Coronary artery (tissue), 2 donors: ENCODE measurements at regions not wholly inside any gene's neighbourhood (a gene's known extent, or its start where the extent isn't known, plus 50 kb on each side); places are given as distances from the start of the nearest gene placed in this dataset.

Experiments
- DNase-seq: peaks from one replicate; pipeline ENCODE4 v3.0.0-alpha.2; 2017; ENCODE audit warnings: low spot score
- H3K27ac ChIP-seq, 2 donors: fragments of 200-600 bp; sonication (generic); one replicate each; pipeline ENCODE4 v1.5.1; 2016 to 2019
- H3K4me3 ChIP-seq: fragments of 200-600 bp; sonication (generic); 2 replicates; pipeline ENCODE4 v1.5.1; 2016; ENCODE audit warnings: mild to moderate bottlenecking, moderate library complexity
- TF ChIP-seq, protein P1 (sequence below): fragments of 200-600 bp; sonication (generic); IDR thresholded peaks from one replicate; pipeline ENCODE4 v1.5.1; 2019; ENCODE audit warnings: antibody characterized with exemption

DNA sequence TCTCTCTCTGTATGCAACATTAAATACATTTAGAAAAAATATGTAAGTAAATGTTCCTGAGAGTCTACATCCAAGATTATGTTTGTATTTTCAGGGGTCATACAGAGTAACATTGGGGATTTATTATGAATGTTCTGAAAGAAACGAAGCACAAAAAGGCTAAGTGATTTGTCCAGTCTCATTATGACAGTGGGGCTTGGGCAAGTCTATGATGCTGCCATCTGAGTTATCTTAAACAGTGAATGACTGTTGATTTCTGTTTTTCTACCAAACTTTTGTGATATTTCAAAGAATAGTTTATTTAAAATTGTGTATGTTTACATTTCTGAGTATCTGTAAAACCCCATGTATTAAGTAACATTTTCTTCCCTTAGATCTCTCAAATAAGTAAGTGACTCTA lies 481.2 kb upstream of the ZNF717 start:
- Histone ChIP-seq H3K4me3 (no peak overlapping the region), H3K27ac (no peak overlapping the region)
- TF ChIP-seq, protein P1, sequence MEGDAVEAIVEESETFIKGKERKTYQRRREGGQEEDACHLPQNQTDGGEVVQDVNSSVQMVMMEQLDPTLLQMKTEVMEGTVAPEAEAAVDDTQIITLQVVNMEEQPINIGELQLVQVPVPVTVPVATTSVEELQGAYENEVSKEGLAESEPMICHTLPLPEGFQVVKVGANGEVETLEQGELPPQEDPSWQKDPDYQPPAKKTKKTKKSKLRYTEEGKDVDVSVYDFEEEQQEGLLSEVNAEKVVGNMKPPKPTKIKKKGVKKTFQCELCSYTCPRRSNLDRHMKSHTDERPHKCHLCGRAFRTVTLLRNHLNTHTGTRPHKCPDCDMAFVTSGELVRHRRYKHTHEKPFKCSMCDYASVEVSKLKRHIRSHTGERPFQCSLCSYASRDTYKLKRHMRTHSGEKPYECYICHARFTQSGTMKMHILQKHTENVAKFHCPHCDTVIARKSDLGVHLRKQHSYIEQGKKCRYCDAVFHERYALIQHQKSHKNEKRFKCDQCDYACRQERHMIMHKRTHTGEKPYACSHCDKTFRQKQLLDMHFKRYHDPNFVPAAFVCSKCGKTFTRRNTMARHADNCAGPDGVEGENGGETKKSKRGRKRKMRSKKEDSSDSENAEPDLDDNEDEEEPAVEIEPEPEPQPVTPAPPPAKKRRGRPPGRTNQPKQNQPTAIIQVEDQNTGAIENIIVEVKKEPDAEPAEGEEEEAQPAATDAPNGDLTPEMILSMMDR = no peak
- DNase-seq = no peak

DNA sequence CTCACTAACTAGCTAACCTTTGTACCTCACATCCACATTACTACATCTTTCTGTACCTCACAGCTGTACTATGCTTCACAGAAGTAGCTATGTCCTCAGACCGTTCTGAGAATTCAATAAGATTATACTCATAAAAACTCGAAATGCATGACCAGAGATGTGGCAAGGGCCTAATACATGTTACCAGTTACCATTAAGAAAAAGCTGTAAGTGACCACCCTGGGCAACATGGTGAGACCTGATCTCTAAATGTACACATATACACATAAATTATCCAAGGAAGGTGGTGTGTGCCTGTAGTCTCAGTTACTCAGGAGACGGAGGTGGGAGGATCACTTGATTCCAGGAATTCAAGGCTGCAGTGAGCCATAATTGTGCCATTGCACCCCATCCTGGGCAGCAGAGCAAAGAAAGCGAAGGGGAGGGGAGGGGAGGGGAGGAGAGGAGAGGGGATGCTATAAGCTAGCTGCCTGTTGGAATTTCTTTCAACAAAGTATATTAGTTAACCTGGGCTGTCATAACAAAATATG lies 482.6 kb upstream of the ZNF717 start:
- Histone ChIP-seq H3K27ac (no peak overlapping the region), H3K4me3 (no peak overlapping the region)
- DNase-seq = no peak
- TF ChIP-seq, protein P1 = no peak

DNA sequence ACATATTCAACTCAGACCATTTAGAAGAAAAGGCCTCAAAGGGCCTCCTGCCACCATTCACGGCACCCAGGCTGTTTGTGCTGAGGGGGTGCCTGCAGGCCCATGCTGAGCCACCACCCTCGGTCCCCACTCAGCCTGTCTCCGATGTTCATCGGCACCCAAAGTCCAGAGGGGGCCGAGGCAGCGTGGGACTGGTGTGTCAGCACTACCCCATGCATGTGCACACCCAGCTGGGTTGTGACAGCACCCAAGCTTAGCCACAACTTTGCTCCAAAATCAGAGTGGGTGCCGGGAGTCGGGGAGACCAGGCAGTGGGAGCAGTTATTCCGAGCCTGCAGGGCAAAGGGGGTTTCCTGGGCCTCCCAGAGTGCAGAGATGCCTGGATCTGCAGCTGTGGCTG lies 508.5 kb upstream of the ZNF717 start:
- no peak overlapping the region for H3K4me3 ChIP-seq
- no peak overlapping the region for H3K27ac ChIP-seq
- DNase-seq = no peak
- TF ChIP-seq, protein P1 = no peak

GRCh38 chr3:76300746-76301145 lies 515.4 kb upstream of the ZNF717 start:
- Histone ChIP-seq H3K27ac (no peak overlapping the region), H3K4me3 (no peak overlapping the region)
- TF ChIP-seq, protein P1 = no peak
- no peak for DNase-seq

DNA sequence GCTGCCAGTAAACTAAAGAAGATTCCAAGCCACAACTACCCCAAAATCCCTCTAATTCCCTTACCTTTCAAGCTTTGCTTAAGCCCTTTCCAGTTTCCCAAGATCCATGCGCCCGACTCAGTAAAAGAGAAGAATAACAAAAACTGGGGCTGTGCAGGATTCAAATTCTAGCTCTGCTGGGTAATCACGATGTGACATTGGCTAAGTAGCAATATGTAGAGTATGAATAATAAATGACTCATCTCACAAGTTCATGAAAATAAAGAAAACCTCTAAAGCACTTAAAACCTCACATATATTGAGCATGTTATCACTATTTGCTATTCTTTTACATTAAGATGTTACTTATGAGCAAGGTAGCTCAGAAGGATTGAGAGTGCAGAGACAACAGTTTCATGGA lies 522.2 kb upstream of the ZNF717 start:
- Histone ChIP-seq H3K4me3 (no peak overlapping the region), H3K27ac (no peak overlapping the region)
- DNase-seq = no peak
- TF ChIP-seq, protein P1 = no peak

- Histone ChIP-seq H3K4me3 (no peak overlapping the region), H3K27ac (no peak overlapping the region)
- TF ChIP-seq, protein P1 = no peak
- no peak for DNase-seq
These were observed 523.2 kb upstream of the ZNF717 start for GRCh38 chr3:76308541-76308940.

GRCh38 chr3:76310089-76310488 lies 524.7 kb upstream of the ZNF717 start:
- Histone ChIP-seq H3K4me3 (no peak overlapping the region), H3K27ac (no peak overlapping the region)
- TF ChIP-seq, protein P1 = no peak
- no peak for DNase-seq
